ENCODE measurements at regions not wholly inside any gene's neighbourhood (a gene's known extent, or its start where the extent isn't known, plus 50 kb on each side); places are given as distances from the start of the nearest gene placed in this dataset.

DNA sequence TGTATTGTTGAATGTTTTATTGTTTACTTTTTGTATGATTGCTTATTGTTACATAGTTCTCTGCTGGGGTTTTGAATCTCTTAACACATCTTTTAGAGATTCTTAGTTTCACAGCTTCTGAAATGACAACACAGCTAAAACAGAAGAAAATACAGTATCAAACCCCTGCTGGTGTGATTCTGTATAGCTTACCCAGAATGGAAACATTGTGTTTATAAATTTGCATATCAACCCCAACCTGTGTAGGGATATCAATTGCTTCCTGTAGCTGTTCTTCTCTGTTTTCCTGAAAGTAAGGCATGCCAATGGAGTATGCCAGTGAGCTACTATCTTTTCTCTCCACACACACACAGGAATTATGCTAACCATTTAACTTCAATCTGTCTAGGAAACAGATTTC is 64.3 kb upstream of the ID4 start:
- no peak for TF ChIP-seq POLR2A (IDR thresholded peaks at IDR 0.05; ENCODE audit: low read depth, low read length)
- no peak for TF ChIP-seq POLR2AphosphoS5 (IDR thresholded peaks at IDR 0.05; ENCODE audit: low read depth, low read length)
- TF ChIP-seq TAF1 (IDR thresholded peaks at IDR 0.05; ENCODE audit: low read depth, low read length) = no peak
- TF ChIP-seq SPI1 (IDR thresholded peaks at IDR 0.05; ENCODE audit: low read depth, low read length) = no peak
